GM18868 (cell line): ENCODE measurements at regions not wholly inside any gene's neighbourhood (a gene's known extent, or its start where the extent isn't known, plus 50 kb on each side); places are given as distances from the start of the nearest gene placed in this dataset.

ENCODE experiments used
- ATAC-seq: cut with Tn5 transposase; IDR thresholded peaks from one replicate; pipeline ENCODE4 v1.9.1; 2021; ENCODE audit warnings: mild to moderate bottlenecking, moderate library complexity; ENCODE audit not compliant: unreplicated experiment

- ATAC-seq = no peak
Measured at GRCh38 chr4:16278178-16278577, 51.9 kb upstream of the TAPT1 start.
